HG02642 (cell line): ENCODE measurements at regions not wholly inside any gene's neighbourhood (a gene's known extent, or its start where the extent isn't known, plus 50 kb on each side); places are given as distances from the start of the nearest gene placed in this dataset.
"Not testable (repeated sequence)": the region's sequence is repeated elsewhere in the genome, so short reads cannot be mapped to it uniquely, and the experiment has no call there.

Experiments used
- ATAC-seq: cut with Tn5 transposase; IDR thresholded peaks from one replicate; pipeline ENCODE4 v1.9.1; 2021; ENCODE audit warnings: mild to moderate bottlenecking; ENCODE audit not compliant: unreplicated experiment, poor library complexity

DNA sequence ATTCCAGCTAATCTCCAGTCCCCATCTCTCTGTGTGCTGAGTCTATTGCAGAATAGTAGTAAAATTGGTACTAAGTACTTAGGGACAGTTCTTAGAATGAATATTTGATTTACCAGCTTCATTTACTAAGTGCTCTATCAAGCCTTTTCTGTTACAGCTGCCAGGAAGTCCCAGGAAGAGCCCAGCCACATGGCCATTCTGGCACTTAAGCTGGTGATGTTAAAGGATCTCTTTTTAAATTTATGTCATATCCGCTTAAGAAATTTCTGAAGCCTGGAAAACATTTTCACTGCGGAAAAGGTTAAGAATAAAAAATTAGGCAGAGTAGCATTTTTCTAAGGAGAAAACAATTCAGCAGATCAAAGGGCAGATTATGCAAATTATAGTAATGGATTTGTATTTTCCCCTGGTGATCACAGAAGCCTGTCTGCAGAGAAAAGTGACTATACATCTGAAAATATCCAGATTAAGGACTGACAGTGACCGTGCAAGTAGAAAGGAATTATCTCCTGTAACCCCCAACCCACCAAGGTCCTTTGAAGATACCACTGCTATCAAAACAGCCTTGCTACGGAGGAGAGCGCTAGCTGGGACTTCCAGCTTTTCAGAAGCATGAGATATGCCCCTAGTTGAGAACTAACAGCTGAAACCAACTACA lies 260.8 kb downstream of the SH3BP4 start:
- no peak for ATAC-seq

DNA sequence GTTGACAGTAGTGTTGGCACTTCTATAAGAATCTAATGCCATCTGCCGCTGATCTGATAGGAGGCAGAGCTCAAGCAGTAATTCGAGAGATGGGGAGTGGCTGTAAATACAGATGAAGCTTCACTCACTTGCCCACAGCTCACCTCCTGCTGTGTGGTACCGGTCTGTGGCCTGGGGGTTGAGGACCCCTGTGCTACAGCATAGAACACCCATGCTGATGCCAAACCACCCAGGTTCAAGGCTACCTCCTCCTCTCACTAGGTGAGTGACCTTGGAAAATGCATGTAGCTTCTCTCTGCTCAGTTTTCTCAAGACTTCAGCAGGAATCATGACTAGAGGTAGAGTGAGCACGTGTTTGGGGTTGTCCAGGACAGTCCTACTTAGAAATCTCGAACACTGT lies 263.4 kb downstream of the SH3BP4 start:
- ATAC-seq = no peak

DNA sequence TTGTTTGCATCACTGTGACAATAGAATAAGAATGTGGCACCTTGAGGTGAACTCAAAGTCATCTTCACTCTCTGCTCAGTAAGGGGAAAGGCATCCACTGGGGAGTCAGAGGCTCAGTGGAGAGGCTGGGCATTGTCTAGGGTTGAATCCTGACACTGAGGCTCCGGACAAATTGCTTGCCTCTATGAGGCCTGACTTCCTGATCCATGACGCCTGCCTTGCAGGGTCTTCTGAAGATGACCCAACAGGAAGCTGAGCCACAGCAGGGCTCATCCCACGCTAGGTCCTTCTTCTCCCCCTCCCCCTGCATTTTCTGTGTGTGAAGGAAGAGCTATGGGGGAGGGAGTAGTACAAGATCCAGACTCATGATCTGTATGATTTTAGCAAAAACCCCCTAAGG lies 265.1 kb downstream of the SH3BP4 start:
- no peak for ATAC-seq

DNA sequence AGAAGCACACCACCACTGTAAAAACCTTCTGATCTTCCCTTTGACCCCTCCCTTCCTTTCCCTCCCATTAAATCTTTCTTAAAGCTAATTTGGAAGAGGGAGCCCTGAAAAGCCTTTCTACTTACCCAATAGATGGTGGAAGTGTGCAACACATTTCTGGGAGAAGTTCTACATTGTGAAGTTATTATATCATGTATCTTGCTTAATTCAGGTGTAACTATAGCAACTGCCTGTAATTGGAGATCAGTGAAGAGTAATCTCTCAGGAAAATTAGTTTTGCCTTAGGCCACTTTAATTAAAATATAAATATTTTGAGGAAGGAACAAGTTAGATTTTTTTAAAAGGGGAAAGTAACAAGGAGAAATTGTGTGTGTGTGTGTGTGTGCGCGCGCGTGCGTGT lies 266.0 kb downstream of the SH3BP4 start:
- no peak for ATAC-seq

DNA sequence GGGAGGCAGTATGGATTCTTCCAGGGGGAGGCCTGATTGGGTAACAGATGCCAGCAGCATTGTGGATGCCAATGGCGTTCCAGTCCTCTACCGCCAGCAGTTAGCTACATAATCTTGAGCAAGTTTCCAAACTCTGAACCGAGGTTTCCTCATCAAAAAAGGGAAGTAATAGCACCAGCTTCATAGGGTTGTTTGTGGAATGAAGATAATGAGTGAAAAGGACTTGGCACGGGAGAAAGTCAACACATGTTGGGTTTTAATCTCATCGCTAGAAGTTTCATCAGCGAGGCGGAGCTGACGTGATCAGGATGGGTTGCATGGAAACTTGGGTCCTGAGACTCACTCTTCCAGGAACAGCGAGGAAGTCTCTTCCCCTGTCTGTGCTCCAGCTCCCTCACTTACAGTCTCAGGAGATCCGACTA lies 266.7 kb downstream of the SH3BP4 start:
- no peak for ATAC-seq

DNA sequence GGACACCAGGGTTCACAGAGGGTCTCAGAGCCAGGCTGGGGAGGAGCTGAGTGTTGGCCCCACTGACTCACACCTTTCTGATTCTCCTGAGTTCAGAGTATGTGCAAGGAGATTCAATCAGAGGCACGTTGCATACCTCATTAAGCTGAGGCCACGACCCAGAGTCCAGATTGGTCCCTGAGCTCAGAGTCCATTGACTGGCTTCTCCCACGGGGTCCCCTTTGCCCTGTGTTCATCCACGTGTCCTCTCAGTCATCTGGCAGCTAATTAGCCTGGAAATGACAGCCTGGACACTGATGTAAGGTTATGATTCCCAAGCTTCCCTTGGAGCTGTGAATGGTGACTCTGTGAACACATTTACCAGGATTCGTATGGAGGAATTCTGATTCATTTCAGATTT lies 267.2 kb downstream of the SH3BP4 start:
- no peak for ATAC-seq

DNA sequence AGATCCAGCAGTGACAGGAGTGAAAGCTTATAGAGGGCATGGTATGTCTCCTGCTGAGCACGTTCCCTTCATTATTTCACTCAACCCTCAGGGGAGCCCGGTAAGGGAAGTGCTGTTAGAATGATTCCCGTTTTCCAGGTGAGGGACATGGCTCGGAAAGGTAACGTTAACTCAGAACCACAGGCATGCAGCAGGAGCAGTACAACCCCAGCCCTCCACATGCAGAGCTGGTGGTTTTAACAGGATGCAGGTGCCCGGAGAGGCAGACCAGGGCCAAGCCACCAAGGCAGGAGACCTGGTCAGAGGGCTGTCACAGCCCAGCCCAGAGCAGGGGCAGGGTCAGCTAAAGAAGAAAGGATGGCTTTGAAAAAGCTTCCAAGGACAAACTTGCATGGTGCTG lies 268.5 kb downstream of the SH3BP4 start:
- ATAC-seq = no peak

DNA sequence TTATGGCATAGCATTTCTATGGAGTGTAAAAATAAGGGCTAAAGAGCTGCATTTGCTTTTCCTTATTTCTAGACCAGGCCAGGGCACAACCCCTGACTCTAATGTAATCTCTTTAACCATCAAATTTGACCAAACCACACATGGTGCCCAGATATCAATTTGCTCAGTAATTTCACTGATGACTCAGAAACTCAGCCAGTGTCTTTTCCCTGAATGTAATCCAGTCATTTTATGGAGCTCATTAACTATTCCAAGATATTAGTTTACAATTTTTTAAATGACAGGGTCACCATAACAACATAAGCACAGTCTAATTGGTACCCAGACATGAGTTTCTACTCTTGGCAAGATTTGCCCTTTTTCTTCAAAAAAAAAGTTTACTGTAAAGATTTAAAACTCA lies 270.8 kb upstream of the AGAP1 start:
- no peak for ATAC-seq

DNA sequence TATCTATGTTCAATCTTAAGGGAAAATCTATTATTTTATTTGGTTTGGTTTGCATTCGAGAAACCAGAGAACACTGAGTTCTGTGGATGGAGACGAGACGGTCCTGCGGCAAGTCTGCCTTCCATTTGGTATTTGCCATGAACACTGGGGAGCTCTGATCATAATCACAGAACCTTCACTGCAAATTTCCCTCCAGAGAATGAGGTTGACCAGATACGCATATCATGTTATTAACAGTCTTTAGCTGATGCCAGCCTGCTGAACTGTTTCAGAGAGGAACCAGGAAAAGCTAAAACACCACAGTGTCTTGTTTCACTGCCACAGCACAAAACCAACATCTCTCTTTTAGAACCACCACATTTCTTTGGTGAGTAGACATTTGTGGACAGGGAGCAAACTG lies 269.4 kb upstream of the AGAP1 start:
- ATAC-seq = no peak

DNA sequence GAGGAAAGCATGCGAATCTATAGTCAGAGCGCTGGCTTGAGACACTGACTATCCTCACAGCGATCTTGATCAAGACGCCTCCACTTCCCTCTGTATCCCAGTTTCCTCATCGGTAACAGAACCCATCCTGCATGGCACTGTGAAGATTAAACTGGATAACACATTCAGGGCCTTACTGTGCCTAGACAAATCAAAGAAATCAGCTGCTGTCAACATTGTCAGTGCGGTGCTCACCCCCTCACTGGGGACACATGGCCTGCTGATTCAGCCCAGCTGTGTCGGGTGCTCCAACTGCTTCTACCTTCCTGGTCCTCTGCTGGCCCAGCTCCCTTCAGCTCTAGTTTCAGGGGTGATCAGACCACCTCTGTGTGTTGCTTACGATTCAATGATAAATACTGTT lies 268.6 kb upstream of the AGAP1 start:
- no peak for ATAC-seq

DNA sequence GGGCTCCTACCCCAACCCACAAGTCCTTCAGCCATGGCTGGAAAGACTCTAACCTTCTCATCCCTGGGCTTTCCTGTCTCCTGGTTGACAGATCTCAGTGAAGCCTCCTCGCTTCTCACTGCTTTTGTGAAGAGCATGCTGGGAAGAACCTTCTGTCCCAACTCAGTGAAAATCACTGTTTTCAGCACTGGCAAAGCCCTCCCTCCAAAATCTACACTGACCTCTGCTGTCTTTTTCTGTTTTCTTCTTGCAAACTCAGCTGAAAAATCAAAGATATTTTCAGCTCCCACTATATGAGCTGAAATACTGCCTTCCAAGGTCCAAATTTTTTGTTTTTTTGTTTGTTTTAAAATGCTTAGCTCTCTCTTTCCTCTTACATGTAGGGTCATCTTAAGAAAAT lies 266.3 kb upstream of the AGAP1 start:
- ATAC-seq = no peak

DNA sequence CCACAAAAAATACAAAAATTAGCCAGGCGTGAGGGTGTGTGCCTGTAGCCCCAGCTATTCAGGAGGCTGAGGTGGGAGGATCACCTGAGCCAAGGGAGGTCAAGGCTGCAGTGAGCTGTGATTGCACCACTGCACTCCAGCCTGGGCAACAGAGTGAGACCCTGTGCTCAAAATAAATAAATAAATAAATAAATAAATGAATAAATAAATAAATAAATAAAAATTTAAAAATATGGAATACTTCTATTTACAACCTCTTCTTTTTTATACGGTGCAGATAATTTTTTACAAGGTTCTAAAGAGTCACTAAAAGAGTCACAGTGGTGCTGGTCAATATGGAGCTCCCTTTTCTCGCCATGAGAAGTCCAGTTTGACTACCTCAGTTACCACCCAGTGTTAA lies 265.4 kb upstream of the AGAP1 start:
- ATAC-seq = not testable (repeated sequence)

DNA sequence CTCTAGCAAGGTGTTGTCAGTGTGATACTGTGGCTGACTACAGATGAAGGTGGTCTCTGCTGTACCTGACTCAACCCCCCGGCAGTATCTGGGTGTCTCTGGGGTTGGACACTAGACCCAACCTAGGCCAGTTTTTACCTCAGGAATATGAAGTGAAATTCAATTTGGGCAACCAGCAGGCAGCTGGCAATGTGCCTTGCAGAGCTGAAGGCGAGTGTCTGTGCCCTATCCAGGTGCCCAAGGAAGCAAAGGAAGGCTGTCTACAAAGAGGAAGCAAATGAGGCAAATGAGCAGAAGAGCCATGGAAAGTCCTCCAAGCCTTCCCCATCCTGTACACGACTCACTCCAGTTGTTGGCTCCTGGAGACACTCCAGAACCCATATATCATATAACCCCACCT lies 264.6 kb upstream of the AGAP1 start:
- no peak for ATAC-seq

DNA sequence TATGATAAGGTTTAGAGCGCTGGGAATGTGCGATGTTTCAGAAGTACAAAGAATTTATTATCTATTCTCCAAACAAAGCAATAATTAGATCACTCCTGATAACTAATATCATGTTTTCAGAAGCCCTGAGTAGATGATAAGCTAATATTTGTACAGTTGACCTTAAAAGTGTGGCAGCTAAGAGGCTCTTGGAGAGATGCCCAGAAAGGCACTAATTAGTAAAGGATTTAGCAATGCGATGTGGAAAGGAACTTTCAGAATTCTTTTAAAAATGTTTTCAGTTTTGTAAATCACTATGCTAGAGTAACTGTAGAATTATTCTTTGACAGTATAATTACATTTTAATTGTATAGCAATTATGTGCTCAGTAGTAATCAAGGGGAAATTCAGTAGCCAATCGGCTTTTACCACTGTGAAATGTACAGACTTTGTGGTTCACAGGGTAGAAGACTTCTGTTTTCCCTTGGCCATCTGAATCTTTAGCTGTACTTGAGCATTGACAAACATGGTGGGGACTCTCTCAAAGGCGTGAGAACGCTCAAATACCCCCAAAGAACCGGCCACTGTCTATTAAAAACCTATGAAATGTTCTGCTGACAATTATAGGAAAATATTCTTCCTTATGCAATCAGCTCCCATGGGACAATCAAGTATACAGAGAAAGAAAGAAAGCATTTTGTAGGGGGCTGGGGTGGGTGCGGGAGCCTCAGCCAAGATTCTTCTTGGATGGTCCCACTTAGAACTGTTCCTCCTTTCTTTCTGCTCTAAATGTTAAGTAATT lies 262.8 kb upstream of the AGAP1 start:
- ATAC-seq = no peak

DNA sequence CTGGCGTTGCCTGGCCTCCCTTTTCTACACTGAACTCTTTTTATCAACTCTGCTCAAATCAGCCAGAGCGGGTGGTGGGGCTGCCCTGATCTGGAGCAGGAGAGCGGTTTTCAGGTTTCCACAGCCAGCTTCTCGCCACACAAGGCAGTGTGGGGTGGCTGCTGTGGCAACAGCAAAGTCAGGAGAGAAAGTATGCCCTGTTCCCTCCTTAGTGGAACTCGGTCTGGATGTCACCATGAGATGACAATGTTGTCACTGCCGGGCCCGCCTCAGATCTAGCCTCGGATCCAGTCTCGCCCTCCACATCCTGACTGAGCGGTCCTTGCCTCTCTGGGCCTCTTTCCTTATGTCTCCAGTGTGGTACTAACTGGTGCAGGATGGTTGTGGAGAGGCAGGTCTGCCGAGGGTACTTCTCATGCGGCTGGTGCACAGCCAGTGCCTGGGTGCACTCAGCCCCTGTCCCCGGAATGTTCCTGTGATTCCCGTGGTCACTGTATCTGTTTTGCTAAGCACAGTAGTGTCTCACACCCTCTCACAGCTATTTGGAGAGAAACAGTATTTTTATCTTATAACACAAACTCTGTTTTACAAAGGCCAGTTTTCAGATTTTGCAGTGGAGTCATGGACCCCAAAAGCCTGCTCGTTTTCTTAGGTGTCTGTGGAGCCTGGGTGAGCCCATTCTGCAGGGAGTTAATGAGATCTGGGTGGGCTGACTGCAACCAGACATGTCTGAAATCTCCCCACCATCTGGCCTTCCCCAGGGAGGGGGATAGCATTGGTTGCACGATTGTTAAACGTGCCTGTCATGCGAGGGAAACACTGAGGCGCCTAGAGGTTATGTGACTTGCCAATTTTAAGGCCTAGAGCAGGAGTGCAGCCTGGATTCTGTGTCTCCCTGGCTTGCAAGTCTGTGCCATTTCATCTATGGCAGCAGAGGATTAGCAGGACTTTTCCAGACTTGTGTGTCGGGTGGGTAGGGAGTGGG lies 261.1 kb upstream of the AGAP1 start:
- ATAC-seq = no peak

DNA sequence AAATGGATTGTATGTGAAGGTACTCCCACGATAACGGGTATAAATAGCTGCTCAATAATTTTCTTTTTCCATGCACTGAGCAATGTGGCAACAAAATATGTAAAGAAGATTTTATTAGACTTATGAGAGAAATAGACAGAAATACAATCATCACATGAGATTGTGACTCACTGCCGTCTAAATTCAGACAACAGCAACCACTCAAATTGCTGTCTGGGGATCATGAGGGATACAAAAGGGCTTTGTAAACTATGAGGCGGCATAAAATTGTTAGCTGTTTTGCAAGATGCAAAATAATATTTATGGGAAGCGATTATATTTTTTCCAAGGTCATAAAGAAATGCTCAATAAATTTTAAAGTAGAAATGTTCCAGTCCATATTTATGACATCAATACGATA lies 259.1 kb upstream of the AGAP1 start:
- ATAC-seq = no peak

DNA sequence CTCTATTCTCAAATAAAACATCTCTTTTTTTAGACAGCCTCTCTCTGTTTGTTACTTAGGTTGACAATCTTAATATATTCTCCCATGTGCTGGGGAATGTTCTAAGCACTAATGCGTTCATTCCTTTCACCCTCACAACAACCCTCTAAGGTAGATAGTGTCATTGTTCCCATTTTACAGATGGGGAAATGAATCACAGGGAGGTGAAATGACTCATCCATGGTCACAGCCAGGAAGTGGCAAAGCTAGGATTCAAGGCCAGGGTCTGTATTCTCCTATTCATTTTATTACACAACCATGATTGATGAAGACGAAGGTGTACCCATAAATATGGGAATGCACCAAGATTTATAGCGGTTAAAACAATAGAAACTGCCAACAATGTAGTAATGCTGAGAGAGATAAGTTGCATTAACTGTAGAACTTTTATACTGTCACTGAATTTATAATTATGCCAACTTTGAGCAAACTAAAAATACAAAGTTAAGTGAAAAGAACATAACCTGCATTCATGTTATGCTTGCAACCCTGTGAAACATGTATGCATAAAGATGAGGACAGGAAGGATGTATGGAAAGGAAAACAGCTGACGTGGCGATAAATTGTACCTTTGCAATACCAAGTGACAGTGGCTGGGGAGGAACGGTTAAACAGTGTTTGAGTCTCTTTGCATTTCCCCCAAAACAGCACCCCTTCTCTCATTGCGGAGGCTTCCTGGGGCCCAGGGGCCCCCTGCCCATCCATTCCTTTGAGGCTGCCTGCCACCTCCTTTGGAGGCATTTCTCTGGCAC lies 257.7 kb upstream of the AGAP1 start:
- ATAC-seq = no peak

DNA sequence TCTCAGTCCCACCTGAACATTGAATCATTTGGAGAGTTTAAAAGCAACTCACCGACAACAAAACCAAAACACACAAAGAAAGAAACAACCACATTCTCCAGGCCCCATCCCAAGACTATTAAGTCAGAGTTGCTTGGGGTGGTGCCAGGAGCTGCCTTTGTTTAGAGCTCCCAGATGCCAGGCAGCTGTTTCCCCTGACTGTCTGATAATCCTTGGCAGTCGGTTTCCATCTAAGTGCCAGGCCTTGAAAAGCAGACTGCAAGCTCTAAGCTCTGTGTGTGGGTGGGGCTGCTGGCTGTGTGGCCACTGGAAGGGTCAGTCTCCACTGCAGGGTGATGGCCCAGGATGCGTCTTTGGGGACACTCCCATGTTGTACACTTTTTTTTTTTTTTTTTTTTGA lies 255.3 kb upstream of the AGAP1 start:
- ATAC-seq = no peak

DNA sequence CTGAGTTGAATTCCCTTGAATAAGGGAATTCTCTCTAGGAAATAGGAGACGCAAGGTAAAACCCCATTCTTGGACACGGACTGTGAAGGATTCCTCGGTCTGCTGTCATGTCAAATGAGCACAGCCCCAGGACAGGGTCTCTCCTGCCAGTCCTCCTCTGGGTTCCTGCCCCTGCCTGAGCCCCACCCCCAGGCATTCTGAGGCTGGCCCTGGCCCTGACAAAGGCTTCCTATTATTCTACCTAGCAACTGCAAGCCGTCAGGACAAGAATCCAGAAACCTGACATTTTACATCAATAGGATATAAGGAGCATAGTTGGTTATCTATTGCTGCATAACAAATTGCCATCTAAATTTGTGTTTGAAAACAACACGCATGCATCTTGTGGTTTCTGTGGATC lies 253.3 kb upstream of the AGAP1 start:
- ATAC-seq = no peak
